ENCODE measurements at regions not wholly inside any gene's neighbourhood (a gene's known extent, or its start where the extent isn't known, plus 50 kb on each side); places are given as distances from the start of the nearest gene placed in this dataset.

DNA sequence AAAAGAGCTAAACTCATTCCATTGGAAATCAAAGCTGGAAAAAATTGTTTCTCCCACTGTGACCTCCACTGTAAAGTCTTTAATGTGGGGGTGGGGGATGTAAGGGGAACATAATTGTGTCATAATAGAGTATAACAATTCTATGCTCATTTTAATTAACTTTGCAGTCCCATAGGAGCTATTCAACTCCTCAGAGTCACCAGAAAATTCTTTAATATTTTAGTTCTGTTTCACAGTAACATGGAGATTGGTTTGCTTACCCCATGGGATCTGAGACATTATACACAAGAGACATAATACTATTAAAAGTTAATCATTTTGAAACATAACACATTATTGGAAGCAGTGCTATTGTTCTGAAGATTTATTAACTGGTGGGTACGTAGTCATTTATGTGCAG is 765.9 kb upstream of the GRM7 start:
- Histone ChIP-seq H3K4me1 (peaks cover 7% of the 10 kb centered on the region), H3K36me3 (no peaks in the 10 kb centered on the region), H3K9me3 (no peaks in the 10 kb centered on the region), H3K4me3 (no peak overlapping the region), H3K27ac (no peak overlapping the region), H3K27me3 (no peaks in the 10 kb centered on the region)
- 81% methylated on average over 1 of the region's 1 CpG for WGBS
- no peak for DNase-seq (ENCODE audit: low spot score in 2 of 2)
- TF ChIP-seq POLR2A (IDR thresholded peaks at IDR 0.05): no peak
- no peak for TF ChIP-seq EP300 (IDR thresholded peaks at IDR 0.05)
- no peak for TF ChIP-seq POLR2AphosphoS5 (IDR thresholded peaks at IDR 0.05)
- no peak for TF ChIP-seq CTCF (IDR thresholded peaks at IDR 0.05)

GRCh38 chr3:6097021-6097420 is 763.9 kb upstream of the GRM7 start:
- no peak overlapping the region for H3K27ac ChIP-seq
- H3K4me1 ChIP-seq: peaks cover 5% of the 10 kb centered on the region
- no peak for TF ChIP-seq POLR2AphosphoS5 (IDR thresholded peaks at IDR 0.05)
- TF ChIP-seq EP300 (IDR thresholded peaks at IDR 0.05): no peak
- no peak for TF ChIP-seq POLR2A (IDR thresholded peaks at IDR 0.05)
- TF ChIP-seq CTCF (IDR thresholded peaks at IDR 0.05): no peak
- no peaks in the 10 kb centered on the region for H3K9me3 ChIP-seq
- H3K27me3 ChIP-seq: no peaks in the 10 kb centered on the region
- no peaks in the 10 kb centered on the region for H3K36me3 ChIP-seq
- H3K4me3 ChIP-seq: no peak overlapping the region
- no peak for DNase-seq (ENCODE audit: low spot score in 2 of 2)
- 69% methylated on average over 2 of the region's 2 CpGs for WGBS

- WGBS: 47% methylated on average over 2 of the region's 2 CpGs
- H3K27ac ChIP-seq: no peak overlapping the region
- H3K27me3 ChIP-seq: no peaks in the 10 kb centered on the region
- no peaks in the 10 kb centered on the region for H3K9me3 ChIP-seq
- peaks cover 5% of the 10 kb centered on the region for H3K4me1 ChIP-seq
- TF ChIP-seq EP300 (IDR thresholded peaks at IDR 0.05) (no peak), CTCF (IDR thresholded peaks at IDR 0.05) (no peak), POLR2A (IDR thresholded peaks at IDR 0.05) (no peak), POLR2AphosphoS5 (IDR thresholded peaks at IDR 0.05) (no peak)
- no peaks in the 10 kb centered on the region for H3K36me3 ChIP-seq
- DNase-seq (ENCODE audit: low spot score in 2 of 2): no peak
- no peak overlapping the region for H3K4me3 ChIP-seq
These were observed 763.4 kb upstream of the GRM7 start for GRCh38 chr3:6097556-6097955.

GRCh38 chr3:6098516-6099157 is 762.3 kb upstream of the GRM7 start:
- DNase-seq (ENCODE audit: low spot score in 2 of 2): no peak
- H3K9me3 ChIP-seq: no peaks in the 10 kb centered on the region
- H3K36me3 ChIP-seq: no peaks in the 10 kb centered on the region
- no peak overlapping the region for H3K27ac ChIP-seq
- H3K4me3 ChIP-seq: no peak overlapping the region
- TF ChIP-seq CTCF (IDR thresholded peaks at IDR 0.05): no peak
- TF ChIP-seq EP300 (IDR thresholded peaks at IDR 0.05): no peak
- TF ChIP-seq POLR2A (IDR thresholded peaks at IDR 0.05): no peak
- no peak for TF ChIP-seq POLR2AphosphoS5 (IDR thresholded peaks at IDR 0.05)
- peaks cover 5% of the 10 kb centered on the region for H3K4me1 ChIP-seq
- no peaks in the 10 kb centered on the region for H3K27me3 ChIP-seq
- 68% methylated on average over 3 of the region's 3 CpGs for WGBS

DNA sequence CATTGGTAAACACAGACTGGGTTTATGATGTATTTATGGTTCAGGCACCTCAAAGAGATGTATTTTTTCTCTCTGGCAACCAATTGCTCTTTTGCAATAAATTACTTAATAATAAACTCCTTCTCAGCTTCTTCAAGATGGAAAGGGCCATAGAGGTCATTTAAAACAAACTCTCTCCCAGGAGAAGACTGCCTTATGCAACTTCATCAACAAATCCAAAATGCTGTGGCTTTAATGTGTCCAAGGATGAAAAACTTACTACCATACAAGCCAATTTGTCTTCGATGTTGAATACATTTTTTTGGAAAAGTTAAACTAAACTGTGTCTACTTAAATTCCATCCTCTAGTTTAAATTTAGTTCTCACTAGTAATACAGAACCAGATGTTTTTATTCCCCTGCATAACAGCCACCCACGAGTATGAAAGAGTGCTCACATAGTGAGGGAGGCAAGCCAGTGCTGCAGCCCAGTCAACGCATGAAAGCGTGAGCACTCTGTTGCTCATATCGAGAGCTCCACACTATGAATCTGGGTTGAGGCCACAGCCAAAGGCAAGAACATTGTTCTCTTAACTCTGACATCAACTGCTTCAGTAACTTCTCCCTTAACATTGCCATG is 761.3 kb upstream of the GRM7 start:
- DNase-seq (ENCODE audit: low spot score in 2 of 2): no peak
- no peaks in the 10 kb centered on the region for H3K27me3 ChIP-seq
- no peak for TF ChIP-seq EP300 (IDR thresholded peaks at IDR 0.05)

More for the DNA sequence above, 761.3 kb upstream of the GRM7 start:
- H3K4me3 ChIP-seq: no peak overlapping the region
- 43% methylated on average over 5 of the region's 5 CpGs for WGBS
- H3K9me3 ChIP-seq: no peaks in the 10 kb centered on the region
- H3K36me3 ChIP-seq: no peaks in the 10 kb centered on the region
- H3K27ac ChIP-seq: no peak overlapping the region
- peaks cover 5% of the 10 kb centered on the region for H3K4me1 ChIP-seq
